ENCODE measurements at regions not wholly inside any gene's neighbourhood (a gene's known extent, or its start where the extent isn't known, plus 50 kb on each side); places are given as distances from the start of the nearest gene placed in this dataset.
"Not testable (repeated sequence)": the region's sequence is repeated elsewhere in the genome, so short reads cannot be mapped to it uniquely, and the experiment has no call there.

GRCh38 chr1:187527346-187527745 is 698.6 kb downstream of the PLA2G4A start:
- CTCF ChIA-PET, result no interaction called here
- Mint-ChIP-seq H3K9me3 (ENCODE audit: low read depth) (no peaks in the 10 kb centered on the region), H3K27me3 (no peaks in the 10 kb centered on the region), H3K4me3 (no peak overlapping the region), H3K36me3 (no peaks in the 10 kb centered on the region), H3K27ac (no peak overlapping the region), H3K4me1 (no peaks in the 10 kb centered on the region)
- DNase-seq, result no peak
- ATAC-seq, result no peak

- CTCF ChIA-PET, result no interaction called here
- Mint-ChIP-seq H3K9me3 (ENCODE audit: low read depth) (peaks cover 4% of the 10 kb centered on the region), H3K4me3 (no peak overlapping the region), H3K27me3 (no peaks in the 10 kb centered on the region), H3K27ac (no peak overlapping the region), H3K36me3 (no peaks in the 10 kb centered on the region), H3K4me1 (no peaks in the 10 kb centered on the region)
- DNase-seq, result no peak
- ATAC-seq, result no peak
These were observed 709.2 kb downstream of the PLA2G4A start for GRCh38 chr1:187537936-187538335.

- Mint-ChIP-seq H3K27me3 (no peaks in the 10 kb centered on the region), H3K36me3 (no peaks in the 10 kb centered on the region), H3K9me3 (ENCODE audit: low read depth) (peaks cover 10% of the 10 kb centered on the region), H3K4me1 (no peaks in the 10 kb centered on the region), H3K4me3 (no peak overlapping the region), H3K27ac (no peak overlapping the region)
- DNase-seq, result no peak
- CTCF ChIA-PET, result no interaction called here
- ATAC-seq, result no peak
These were observed 720.8 kb downstream of the PLA2G4A start for GRCh38 chr1:187549540-187549939.

- DNase-seq (no peak), ATAC-seq (no peak)
- Mint-ChIP-seq H3K27me3 (no peaks in the 10 kb centered on the region), H3K4me3 (no peak overlapping the region), H3K27ac (no peak overlapping the region), H3K4me1 (no peaks in the 10 kb centered on the region), H3K9me3 (ENCODE audit: low read depth) (peaks cover 13% of the 10 kb centered on the region), H3K36me3 (no peaks in the 10 kb centered on the region)
- CTCF ChIA-PET, result no interaction called here
These were observed 722.3 kb downstream of the PLA2G4A start for GRCh38 chr1:187551061-187551460.

- H3K27ac Mint-ChIP-seq, result no peak overlapping the region
- CTCF ChIA-PET, result no interaction called here
- H3K4me3 Mint-ChIP-seq, result no peak overlapping the region
- DNase-seq (no peak), ATAC-seq (no peak)
- peaks cover 9% of the 10 kb centered on the region for H3K9me3 Mint-ChIP-seq (ENCODE audit: low read depth)
- no peaks in the 10 kb centered on the region for H3K27me3 Mint-ChIP-seq
- no peaks in the 10 kb centered on the region for H3K36me3 Mint-ChIP-seq
- H3K4me1 Mint-ChIP-seq, result no peaks in the 10 kb centered on the region
These were observed 734.4 kb downstream of the PLA2G4A start for GRCh38 chr1:187563191-187563590.

- H3K4me1 Mint-ChIP-seq, result no peaks in the 10 kb centered on the region
- H3K4me3 Mint-ChIP-seq, result no peak overlapping the region
- H3K27ac Mint-ChIP-seq, result no peak overlapping the region
- no peaks in the 10 kb centered on the region for H3K27me3 Mint-ChIP-seq
- peaks cover 6% of the 10 kb centered on the region for H3K9me3 Mint-ChIP-seq (ENCODE audit: low read depth)
- CTCF ChIA-PET, result no interaction called here
- DNase-seq (no peak), ATAC-seq (no peak)
- H3K36me3 Mint-ChIP-seq, result no peaks in the 10 kb centered on the region
These were observed 737.6 kb downstream of the PLA2G4A start for GRCh38 chr1:187566354-187566753.

- ATAC-seq, result no peak
- Mint-ChIP-seq H3K4me1 (no peaks in the 10 kb centered on the region), H3K9me3 (ENCODE audit: low read depth) (peaks cover 3% of the 10 kb centered on the region), H3K27me3 (no peaks in the 10 kb centered on the region), H3K36me3 (no peaks in the 10 kb centered on the region), H3K27ac (no peak overlapping the region), H3K4me3 (no peak overlapping the region)
- CTCF ChIA-PET, result no interaction called here
- DNase-seq, result no peak
These were observed 739.3 kb downstream of the PLA2G4A start for GRCh38 chr1:187568067-187568466.

GRCh38 chr1:187570166-187570565 is 741.4 kb downstream of the PLA2G4A start:
- ATAC-seq (no peak), DNase-seq (no peak)
- H3K27me3 Mint-ChIP-seq, result no peaks in the 10 kb centered on the region
- H3K9me3 Mint-ChIP-seq (ENCODE audit: low read depth), result peaks cover 3% of the 10 kb centered on the region
- H3K4me3 Mint-ChIP-seq, result no peak overlapping the region
- CTCF ChIA-PET, result no interaction called here
- H3K36me3 Mint-ChIP-seq, result no peaks in the 10 kb centered on the region
- no peaks in the 10 kb centered on the region for H3K4me1 Mint-ChIP-seq
- no peak overlapping the region for H3K27ac Mint-ChIP-seq

GRCh38 chr1:187577610-187578009 is 748.9 kb downstream of the PLA2G4A start:
- CTCF ChIA-PET, result no interaction called here
- ATAC-seq (no peak), DNase-seq (no peak)
- no peak overlapping the region for H3K4me3 Mint-ChIP-seq
- H3K27ac Mint-ChIP-seq, result no peak overlapping the region
- H3K36me3 Mint-ChIP-seq, result no peaks in the 10 kb centered on the region
- H3K9me3 Mint-ChIP-seq (ENCODE audit: low read depth), result peaks cover 12% of the 10 kb centered on the region
- H3K4me1 Mint-ChIP-seq, result no peaks in the 10 kb centered on the region
- no peaks in the 10 kb centered on the region for H3K27me3 Mint-ChIP-seq

- CTCF ChIA-PET, result no interaction called here
These were observed 760.2 kb downstream of the PLA2G4A start for GRCh38 chr1:187588917-187589316.

GRCh38 chr1:187605736-187606135 is 777.0 kb downstream of the PLA2G4A start:
- Mint-ChIP-seq H3K27me3 (no peaks in the 10 kb centered on the region), H3K36me3 (no peaks in the 10 kb centered on the region), H3K4me3 (no peak overlapping the region), H3K27ac (no peak overlapping the region), H3K9me3 (ENCODE audit: low read depth) (peaks cover 7% of the 10 kb centered on the region), H3K4me1 (no peaks in the 10 kb centered on the region)
- ATAC-seq (no peak), DNase-seq (no peak)
- CTCF ChIA-PET, result no interaction called here

More at GRCh38 chr1:187588917-187589316, 760.2 kb downstream of the PLA2G4A start:
- DNase-seq, result no peak
- H3K27me3 Mint-ChIP-seq, result no peaks in the 10 kb centered on the region
- peaks cover 3% of the 10 kb centered on the region for H3K9me3 Mint-ChIP-seq (ENCODE audit: low read depth)
- no peak for ATAC-seq
- no peaks in the 10 kb centered on the region for H3K36me3 Mint-ChIP-seq
- H3K27ac Mint-ChIP-seq, result no peak overlapping the region
- no peaks in the 10 kb centered on the region for H3K4me1 Mint-ChIP-seq
- H3K4me3 Mint-ChIP-seq, result no peak overlapping the region

GRCh38 chr1:187615853-187616735 is 787.3 kb downstream of the PLA2G4A start:
- H3K4me3 Mint-ChIP-seq; ATAC-seq; H3K27ac Mint-ChIP-seq; H3K9me3 Mint-ChIP-seq (ENCODE audit: low read depth); CTCF ChIA-PET; H3K36me3 Mint-ChIP-seq; H3K4me1 Mint-ChIP-seq; DNase-seq; H3K27me3 Mint-ChIP-seq: not testable (repeated sequence)

GRCh38 chr1:187616830-187617229 is 788.1 kb downstream of the PLA2G4A start:
- ATAC-seq; CTCF ChIA-PET; H3K9me3 Mint-ChIP-seq (ENCODE audit: low read depth); H3K27ac Mint-ChIP-seq; DNase-seq; H3K27me3 Mint-ChIP-seq; H3K36me3 Mint-ChIP-seq; H3K4me3 Mint-ChIP-seq; H3K4me1 Mint-ChIP-seq: not testable (repeated sequence)

- CTCF ChIA-PET, result no interaction called here
- Mint-ChIP-seq H3K4me1 (no peaks in the 10 kb centered on the region), H3K36me3 (no peaks in the 10 kb centered on the region), H3K27ac (no peak overlapping the region), H3K9me3 (ENCODE audit: low read depth) (peaks cover 6% of the 10 kb centered on the region), H3K27me3 (no peaks in the 10 kb centered on the region), H3K4me3 (no peak overlapping the region)
- ATAC-seq, result no peak
- no peak for DNase-seq
These were observed 789.0 kb downstream of the PLA2G4A start for GRCh38 chr1:187617776-187618175.

All from activated CD8-positive, alpha-beta memory T cell treated with anti-CD3 and anti-CD28 coated beads, Interleukin-2, amount 10 ng/mL, durations not matched to agents 7 days and 5 days (primary cell).